ENCODE measurements at regions not wholly inside any gene's neighbourhood (a gene's known extent, or its start where the extent isn't known, plus 50 kb on each side); places are given as distances from the start of the nearest gene placed in this dataset.

- TF ChIP-seq CTCF (IDR thresholded peaks at IDR 0.05), result no peak
- Histone ChIP-seq H3K4me1 (no peaks in the 10 kb centered on the region), H3K9me3 (no peaks in the 10 kb centered on the region), H3K27ac (no peak overlapping the region), H3K36me3 (no peaks in the 10 kb centered on the region), H3K4me3 (no peak overlapping the region), H3K27me3 (no peaks in the 10 kb centered on the region)
- DNase-seq (ENCODE audit: low spot score), result no peak
These were observed 189.7 kb downstream of the ATPSCKMT start for GRCh38 chr5:10059980-10060379.

DNA sequence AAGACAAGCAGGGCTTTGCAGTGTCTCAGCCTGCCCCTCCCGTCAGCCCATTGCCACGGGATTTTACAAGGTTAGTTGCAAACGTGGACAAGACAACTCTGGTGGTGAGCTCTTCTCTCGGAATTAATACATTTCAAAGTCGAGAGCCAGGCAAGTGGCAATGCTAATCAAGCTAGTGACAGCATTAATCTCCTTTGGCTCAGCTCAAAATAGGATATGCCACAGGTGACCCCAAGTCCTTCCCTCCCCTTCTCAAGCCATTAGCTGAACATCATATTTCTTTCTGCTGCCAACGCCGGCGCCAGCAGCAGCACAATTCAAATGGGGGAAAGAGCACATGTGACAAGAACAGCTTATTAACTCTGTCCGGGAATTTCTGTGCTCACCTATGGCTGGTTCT, 190.1 kb downstream of the ATPSCKMT start:
- Histone ChIP-seq H3K27me3 (no peaks in the 10 kb centered on the region), H3K9me3 (no peaks in the 10 kb centered on the region), H3K4me1 (no peaks in the 10 kb centered on the region), H3K4me3 (no peak overlapping the region), H3K36me3 (no peaks in the 10 kb centered on the region), H3K27ac (no peak overlapping the region)
- TF ChIP-seq CTCF (IDR thresholded peaks at IDR 0.05), result no peak
- DNase-seq (ENCODE audit: low spot score), result no peak

- DNase-seq (ENCODE audit: low spot score), result no peak
- Histone ChIP-seq H3K4me3 (no peak overlapping the region), H3K36me3 (no peaks in the 10 kb centered on the region), H3K9me3 (peaks cover 0 to 7% of the 10 kb centered on the region in 2 donors), H3K4me1 (no peaks in the 10 kb centered on the region), H3K27ac (no peak overlapping the region), H3K27me3 (no peaks in the 10 kb centered on the region)
- no peak for TF ChIP-seq CTCF (IDR thresholded peaks at IDR 0.05)
These were observed 192.3 kb downstream of the ATPSCKMT start for GRCh38 chr5:10057356-10057755.

- H3K36me3 ChIP-seq, result no peaks in the 10 kb centered on the region
These were observed 193.4 kb downstream of the ATPSCKMT start for GRCh38 chr5:10056228-10056760.

DNA sequence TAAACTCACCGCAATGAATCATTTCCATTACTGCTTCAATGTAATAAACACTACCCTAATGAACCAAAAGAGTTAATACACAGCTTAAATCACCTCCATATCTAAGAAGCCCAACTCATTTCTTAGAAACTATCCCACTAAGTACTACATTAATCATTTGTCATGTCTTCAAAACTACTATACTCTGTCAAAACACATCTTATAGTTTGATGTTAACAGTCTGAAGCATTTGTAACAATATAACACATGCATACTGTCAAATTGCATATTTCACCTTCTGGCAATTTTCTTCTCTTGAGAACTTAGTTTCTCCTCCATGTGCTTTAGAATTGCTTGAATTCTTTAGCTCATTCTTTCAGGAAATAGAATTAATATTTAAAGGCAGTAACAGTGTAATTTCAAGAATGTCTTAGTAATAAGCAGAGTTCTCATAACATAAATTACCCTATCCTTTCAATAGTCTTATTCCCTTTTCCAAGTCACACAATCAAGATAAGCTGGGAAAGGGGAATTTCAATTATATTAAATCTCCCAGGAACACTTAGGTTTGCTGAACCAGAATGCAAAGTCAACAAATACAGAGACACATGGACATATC, 199.7 kb downstream of the ATPSCKMT start:
- Histone ChIP-seq H3K27me3 (no peaks in the 10 kb centered on the region), H3K9me3 (peaks cover 7 to 17% of the 10 kb centered on the region in 2 donors), H3K27ac (no peak overlapping the region), H3K4me3 (no peak overlapping the region), H3K4me1 (no peaks in the 10 kb centered on the region), H3K36me3 (no peaks in the 10 kb centered on the region)
- no peak for TF ChIP-seq CTCF (IDR thresholded peaks at IDR 0.05)
- no peak for DNase-seq (ENCODE audit: low spot score)

More at GRCh38 chr5:10056228-10056760, 193.4 kb downstream of the ATPSCKMT start:
- no peak for TF ChIP-seq CTCF (IDR thresholded peaks at IDR 0.05)
- no peaks in the 10 kb centered on the region for H3K4me1 ChIP-seq
- H3K27me3 ChIP-seq, result no peaks in the 10 kb centered on the region
- H3K4me3 ChIP-seq, result no peak overlapping the region
- DNase-seq (ENCODE audit: low spot score), result no peak
- H3K9me3 ChIP-seq, result peaks cover 7 to 17% of the 10 kb centered on the region in 2 donors
- no peak overlapping the region for H3K27ac ChIP-seq

DNA sequence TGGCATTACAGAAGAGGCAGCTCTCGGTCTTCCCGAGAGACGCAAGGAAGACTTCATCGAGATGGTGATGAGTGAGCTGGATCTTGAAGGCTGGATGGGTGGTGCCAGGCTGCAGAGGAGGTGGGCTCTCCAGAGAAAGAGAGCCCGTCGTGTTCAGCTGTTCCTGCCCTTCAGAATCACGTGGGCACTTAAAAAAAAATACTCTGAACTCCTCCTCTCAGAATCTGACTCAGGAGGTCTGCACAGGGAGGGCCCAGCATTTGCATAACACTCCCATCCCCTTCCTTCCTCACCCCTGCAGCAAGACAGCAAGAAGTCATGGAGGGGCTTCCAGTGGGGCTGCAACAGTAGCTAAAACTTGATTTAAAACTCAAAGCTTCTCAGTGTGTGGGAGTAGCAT, 203.0 kb downstream of the ATPSCKMT start:
- no peak overlapping the region for H3K4me3 ChIP-seq
- no peak for DNase-seq (ENCODE audit: low spot score)
- H3K27me3 ChIP-seq, result no peaks in the 10 kb centered on the region
- H3K9me3 ChIP-seq, result peaks cover under 1 to 4% of the 10 kb centered on the region in 2 donors
- H3K4me1 ChIP-seq, result no peaks in the 10 kb centered on the region
- no peaks in the 10 kb centered on the region for H3K36me3 ChIP-seq
- TF ChIP-seq CTCF (IDR thresholded peaks at IDR 0.05), result no peak
- no peak overlapping the region for H3K27ac ChIP-seq

Measured in right atrium auricular region (tissue), 2 donors.